SK-N-SH (cell line): ENCODE measurements at regions not wholly inside any gene's neighbourhood (a gene's known extent, or its start where the extent isn't known, plus 50 kb on each side); places are given as distances from the start of the nearest gene placed in this dataset.

ENCODE experiments used
- CTCF ChIA-PET: fragments of 300-600, 350-600 bp; formaldehyde crosslinking; extraction: SDS; loops from one replicate; lab custom pipeline; 2021; lab: Yijun Ruan, JAX
- POLR2A ChIA-PET: fragments of 350-600 bp; sonication (Branson Sonifier 250); formaldehyde crosslinking; extraction: SDS; loops from one replicate; lab custom pipeline; 2020; ENCODE audit warnings: antibody characterized with exemption, inconsistent platforms; lab: Yijun Ruan, JAX
- DNase-seq: peaks from one replicate; pipeline ENCODE4 v3.0.0; 2012
- H2AFZ ChIP-seq: fragments of 200-600 bp; sonication (generic); 2 replicates; pipeline ENCODE4 v1.8.1; 2016; ENCODE audit warnings: antibody characterized with exemption, mild to moderate bottlenecking, low read depth
- H3F3A ChIP-seq: fragments of 200-600 bp; sonication (generic); replicated peaks from 2 replicates; pipeline ENCODE3; 2016; ENCODE audit warnings: antibody characterized with exemption, mild to moderate bottlenecking; ENCODE audit not compliant: insufficient read depth
- H3K27ac ChIP-seq, 2 experiments: fragments of 200-500 bp in 1 of 2; fragments of 200-600 bp in 1 of 2; sonication (Bioruptor generic) in 1 of 2; sonication (generic), shearing (Covaris generic) in 1 of 2; 2 replicates each; pipeline versions ENCODE4 v1.5.1 to v1.6.1; 2014 to 2016; ENCODE audit warnings: low read depth in 2 of 2, inconsistent platforms in 1 of 2, low read length in 1 of 2, mild to moderate bottlenecking in 1 of 2, mixed read lengths in 1 of 2
- H3K27me3 ChIP-seq: fragments of 200-600 bp; sonication (generic), shearing (Covaris generic); 2 replicates; pipeline ENCODE4 v1.6.1; 2016; ENCODE audit warnings: mixed run types; ENCODE audit not compliant: insufficient read depth
- H3K36me3 ChIP-seq, 2 experiments: fragments of 200-500 bp in 1 of 2; fragments of 200-600 bp in 1 of 2; sonication (Bioruptor generic) in 1 of 2; sonication (generic) in 1 of 2; replicated peaks in 1 of 2; 2 replicates each; pipeline versions ENCODE3 to v1.5.1; 2014 to 2016; ENCODE audit warnings: low read length in 1 of 2, mild to moderate bottlenecking in 1 of 2; ENCODE audit not compliant: insufficient read depth in 2 of 2, control insufficient read depth in 1 of 2
- H3K4me1 ChIP-seq, 2 experiments: fragments of 200-500 bp in 1 of 2; fragments of 200-600 bp in 1 of 2; sonication (Bioruptor generic) in 1 of 2; sonication (generic), shearing (Covaris generic) in 1 of 2; 2 replicates each; pipeline versions ENCODE4 v1.5.1 to v1.6.1; 2014 to 2016; ENCODE audit warnings: low read depth in 1 of 2, low read length in 1 of 2, mixed run types in 1 of 2; ENCODE audit not compliant: insufficient read depth in 2 of 2, control insufficient read depth in 1 of 2
- H3K4me2 ChIP-seq: fragments of 200-600 bp; sonication (generic), shearing (Covaris generic); 2 replicates; pipeline ENCODE4 v1.6.1; 2017; ENCODE audit warnings: mixed run types
- H3K4me3 ChIP-seq, 2 experiments: fragments of 200-500 bp in 1 of 2; fragments of 200-600 bp in 1 of 2; sonication (Bioruptor generic) in 1 of 2; sonication (generic), shearing (Covaris generic) in 1 of 2; 2 replicates each; pipeline versions ENCODE4 v1.5.1 to v1.8.1; 2014 to 2016; ENCODE audit warnings: low read depth in 2 of 2, inconsistent platforms in 1 of 2, low read length in 1 of 2, mild to moderate bottlenecking in 1 of 2, mixed read lengths in 1 of 2, moderate library complexity in 1 of 2
- H3K79me2 ChIP-seq: fragments of 200-600 bp; sonication (generic); 2 replicates; pipeline ENCODE4 v1.8.1; 2017; ENCODE audit warnings: mild to moderate bottlenecking; ENCODE audit not compliant: insufficient read depth
- H3K9ac ChIP-seq: fragments of 200-600 bp; sonication (generic); 2 replicates; pipeline ENCODE4 v1.6.1; 2017; ENCODE audit warnings: mixed run types
- H3K9me2 ChIP-seq: fragments of 200-600 bp; sonication (generic); 2 replicates; pipeline ENCODE4 v1.6.1; 2017; ENCODE audit warnings: mixed run types
- H3K9me3 ChIP-seq: fragments of 200-600 bp; sonication (generic); 2 replicates; pipeline ENCODE4 v1.6.1; 2017; ENCODE audit warnings: mixed run types, mild to moderate bottlenecking, moderate library complexity
- H4K20me1 ChIP-seq: fragments of 200-600 bp; sonication (generic); 2 replicates; pipeline ENCODE4 v1.6.1; 2017; ENCODE audit warnings: mild to moderate bottlenecking, mixed run types; ENCODE audit not compliant: insufficient read depth
- CHD2 ChIP-seq: fragments of 150-350 bp; IDR thresholded peaks from 2 replicates; pipeline ENCODE4 v1.6.1; 2018; ENCODE audit warnings: low read length; ENCODE audit not compliant: partially characterized antibody
- ELF1 ChIP-seq: IDR thresholded peaks from 2 replicates; pipeline ENCODE4 v1.4.0; 2012
- EP300 ChIP-seq, 2 experiments: IDR thresholded peaks; 2 replicates each; pipeline versions ENCODE4 v1.4.0 to v1.6.1; 2012; ENCODE audit warnings: borderline replicate concordance in 1 of 2, low read depth in 1 of 2, low read length in 1 of 2
- EZH2phosphoT487 ChIP-seq: fragments of 200-600 bp; sonication (generic); IDR thresholded peaks from 2 replicates; pipeline ENCODE4 v1.6.1; 2017; ENCODE audit warnings: low read depth, mixed run types, mild to moderate bottlenecking, antibody characterized with exemption, moderate library complexity, borderline replicate concordance
- FOSL2 ChIP-seq: IDR thresholded peaks from 2 replicates; pipeline ENCODE4 v1.4.0; 2012; ENCODE audit warnings: low read depth, mild to moderate bottlenecking, moderate library complexity, borderline replicate concordance
- FOXJ3 ChIP-seq: sonication (generic); formaldehyde crosslinking; IDR thresholded peaks from 2 replicates; pipeline ENCODE4 v1.5.1; 2020; ENCODE audit warnings: mild to moderate bottlenecking, missing genetic modification reagents
- FOXM1 ChIP-seq: IDR thresholded peaks from 2 replicates; pipeline ENCODE4 v1.4.0; 2012; ENCODE audit warnings: low read depth, mild to moderate bottlenecking
- GABPA ChIP-seq: IDR thresholded peaks from 2 replicates; pipeline ENCODE4 v1.4.0; 2012; ENCODE audit warnings: low read depth, mild to moderate bottlenecking
- GATA2 ChIP-seq: sonication (generic); formaldehyde crosslinking; IDR thresholded peaks from 2 replicates; pipeline ENCODE4 v1.5.0; 2020; ENCODE audit warnings: mild to moderate bottlenecking, missing genetic modification reagents
- JUND ChIP-seq: IDR thresholded peaks from 2 replicates; pipeline ENCODE4 v1.4.0; 2012
- MEF2A ChIP-seq: IDR thresholded peaks from 2 replicates; pipeline ENCODE4 v1.4.0; 2012; ENCODE audit warnings: low read depth, borderline replicate concordance
- NFIC ChIP-seq: IDR thresholded peaks from 2 replicates; pipeline ENCODE4 v1.4.0; 2012; ENCODE audit warnings: borderline replicate concordance
- NRF1 ChIP-seq: IDR thresholded peaks from 2 replicates; pipeline ENCODE4 v1.6.1; 2012; ENCODE audit warnings: low read depth, mild to moderate bottlenecking, low read length
- POLR2AphosphoS5 ChIP-seq: IDR thresholded peaks from 2 replicates; pipeline ENCODE4 v1.6.1; 2012; ENCODE audit warnings: low read depth, low read length
- RAD21 ChIP-seq: IDR thresholded peaks from 2 replicates; pipeline ENCODE4 v1.6.1; 2012; ENCODE audit warnings: mild to moderate bottlenecking, low read length
- REST ChIP-seq: IDR thresholded peaks from 2 replicates; pipeline ENCODE4 v1.6.1; 2012; ENCODE audit warnings: mild to moderate bottlenecking, low read depth, low read length, moderate library complexity
- RXRA ChIP-seq: IDR thresholded peaks from 2 replicates; pipeline ENCODE4 v1.4.0; 2012; ENCODE audit warnings: low read depth, mild to moderate bottlenecking, borderline replicate concordance
- SIN3A ChIP-seq: IDR thresholded peaks from 2 replicates; pipeline ENCODE4 v1.6.1; 2012; ENCODE audit warnings: low read depth, mild to moderate bottlenecking, low read length, moderate library complexity, borderline replicate concordance
- TCF12 ChIP-seq: IDR thresholded peaks from 2 replicates; pipeline ENCODE4 v1.4.0; 2012
- TEAD4 ChIP-seq: IDR thresholded peaks from 2 replicates; pipeline ENCODE4 v1.4.0; 2012; ENCODE audit warnings: mild to moderate bottlenecking, borderline replicate concordance; ENCODE audit not compliant: insufficient read depth
- YY1 ChIP-seq: IDR thresholded peaks from 2 replicates; pipeline ENCODE4 v1.4.0; 2012; ENCODE audit warnings: low read depth, mild to moderate bottlenecking
- ZBTB33 ChIP-seq: IDR thresholded peaks from 2 replicates; pipeline ENCODE4 v1.4.0; 2012; ENCODE audit warnings: low read depth, borderline replicate concordance
- WGBS: methylation state at CpG from one replicate; pipeline ENCODE4 v1.1.6; 2017; ENCODE audit warnings: low lambda C conversion rate; 5-methylcytosine and 5-hydroxymethylcytosine counted together
- TF ChIP-seq, protein P1 (sequence below): IDR thresholded peaks from 2 replicates; pipeline ENCODE4; 2012
- TF ChIP-seq, protein P2 (sequence below): fragments of 200-600 bp; sonication (generic); IDR thresholded peaks from 2 replicates; pipeline ENCODE4 v1.6.1; 2017; ENCODE audit warnings: antibody characterized with exemption, mild to moderate bottlenecking, moderate library complexity

DNA sequence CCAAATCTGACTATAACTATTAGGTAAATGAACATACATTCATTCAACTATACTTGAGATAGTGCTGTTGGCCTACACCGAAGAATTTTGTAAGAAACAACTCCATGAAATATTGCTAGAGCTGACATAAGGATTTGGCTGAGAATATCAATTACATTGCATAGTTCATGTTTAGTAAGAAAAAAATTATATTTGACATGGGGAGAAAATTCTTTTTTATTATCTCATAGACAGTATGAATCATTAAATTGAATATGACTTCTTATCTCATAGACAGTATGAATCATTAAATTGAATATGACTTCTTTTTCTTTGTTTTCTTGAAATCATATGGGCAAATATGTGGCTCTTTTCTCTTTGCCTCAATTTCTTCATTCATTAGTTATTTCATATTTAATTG is 212.3 kb upstream of the HSF2 start:
- H3K4me3 ChIP-seq, result no peak overlapping the region
- H3K9me3 ChIP-seq, result no peaks in the 10 kb centered on the region
- H3K4me1 ChIP-seq, result no peaks in the 10 kb centered on the region
- H3K79me2 ChIP-seq, result no peaks in the 10 kb centered on the region
- no peaks in the 10 kb centered on the region for H4K20me1 ChIP-seq
- no peak for DNase-seq
- peaks cover 10% of the 10 kb centered on the region for H3F3A ChIP-seq
- POLR2A ChIA-PET, result no interaction called here
- no peaks in the 10 kb centered on the region for H3K9me2 ChIP-seq
- H3K27me3 ChIP-seq, result no peaks in the 10 kb centered on the region
- CTCF ChIA-PET, result no interaction called here
- H3K4me2 ChIP-seq, result no peak overlapping the region
- no peak; the same call in 1 of the 2 replicates for TF ChIP-seq NFIC
- TF ChIP-seq GATA2 (CRISPR knock-in tag), result no peak
- TF ChIP-seq FOXJ3 (CRISPR knock-in tag), result no peak
- no peak for TF ChIP-seq SIN3A
- TF ChIP-seq RAD21, result no peak
- peak; percentile 68 for TF ChIP-seq TCF12
- TF ChIP-seq GABPA, result no peak
- TF ChIP-seq ZBTB33, result no peak
- TF ChIP-seq ELF1, result no peak
- TF ChIP-seq JUND, result peak; percentile 42
- no peak for TF ChIP-seq CHD2
- no peak for TF ChIP-seq REST
- peak; percentile 32; the same call in 1 of the 2 replicates for TF ChIP-seq FOSL2
- TF ChIP-seq EP300 (IDR thresholded peaks at IDR 0.05; ENCODE audit: borderline replicate concordance in 1 of 2, low read depth in 1 of 2, low read length in 1 of 2), result 0 out of 4 replicates have a peak, but pooled peaks of 1 of the 2 experiments have one; percentile 29
- no peak for TF ChIP-seq YY1
- no peak for TF ChIP-seq MEF2A
- TF ChIP-seq EZH2phosphoT487, result no peak
- no peak for TF ChIP-seq NRF1
- no peak for TF ChIP-seq FOXM1
- no peak for TF ChIP-seq TEAD4
- TF ChIP-seq, protein P1, sequence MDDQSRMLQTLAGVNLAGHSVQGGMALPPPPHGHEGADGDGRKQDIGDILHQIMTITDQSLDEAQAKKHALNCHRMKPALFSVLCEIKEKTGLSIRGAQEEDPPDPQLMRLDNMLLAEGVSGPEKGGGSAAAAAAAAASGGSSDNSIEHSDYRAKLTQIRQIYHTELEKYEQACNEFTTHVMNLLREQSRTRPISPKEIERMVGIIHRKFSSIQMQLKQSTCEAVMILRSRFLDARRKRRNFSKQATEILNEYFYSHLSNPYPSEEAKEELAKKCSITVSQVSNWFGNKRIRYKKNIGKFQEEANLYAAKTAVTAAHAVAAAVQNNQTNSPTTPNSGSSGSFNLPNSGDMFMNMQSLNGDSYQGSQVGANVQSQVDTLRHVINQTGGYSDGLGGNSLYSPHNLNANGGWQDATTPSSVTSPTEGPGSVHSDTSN, result peak; percentile 78
- no peak for TF ChIP-seq POLR2AphosphoS5
- TF ChIP-seq, protein P2, sequence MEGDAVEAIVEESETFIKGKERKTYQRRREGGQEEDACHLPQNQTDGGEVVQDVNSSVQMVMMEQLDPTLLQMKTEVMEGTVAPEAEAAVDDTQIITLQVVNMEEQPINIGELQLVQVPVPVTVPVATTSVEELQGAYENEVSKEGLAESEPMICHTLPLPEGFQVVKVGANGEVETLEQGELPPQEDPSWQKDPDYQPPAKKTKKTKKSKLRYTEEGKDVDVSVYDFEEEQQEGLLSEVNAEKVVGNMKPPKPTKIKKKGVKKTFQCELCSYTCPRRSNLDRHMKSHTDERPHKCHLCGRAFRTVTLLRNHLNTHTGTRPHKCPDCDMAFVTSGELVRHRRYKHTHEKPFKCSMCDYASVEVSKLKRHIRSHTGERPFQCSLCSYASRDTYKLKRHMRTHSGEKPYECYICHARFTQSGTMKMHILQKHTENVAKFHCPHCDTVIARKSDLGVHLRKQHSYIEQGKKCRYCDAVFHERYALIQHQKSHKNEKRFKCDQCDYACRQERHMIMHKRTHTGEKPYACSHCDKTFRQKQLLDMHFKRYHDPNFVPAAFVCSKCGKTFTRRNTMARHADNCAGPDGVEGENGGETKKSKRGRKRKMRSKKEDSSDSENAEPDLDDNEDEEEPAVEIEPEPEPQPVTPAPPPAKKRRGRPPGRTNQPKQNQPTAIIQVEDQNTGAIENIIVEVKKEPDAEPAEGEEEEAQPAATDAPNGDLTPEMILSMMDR, result no peak
- TF ChIP-seq RXRA, result no peak
- H3K27ac ChIP-seq, result no peak overlapping the region
- 82% methylated on average over 1 of the region's 1 CpG for WGBS
- no peak overlapping the region for H2AFZ ChIP-seq
- no peak overlapping the region for H3K9ac ChIP-seq
- H3K36me3 ChIP-seq, result no peaks in the 10 kb centered on the region
